MM.1S (cell line): ENCODE measurements at regions not wholly inside any gene's neighbourhood (a gene's known extent, or its start where the extent isn't known, plus 50 kb on each side); places are given as distances from the start of the nearest gene placed in this dataset.

ENCODE experiments used
- EZH2 ChIP-seq: fragments of 300-600 bp; sonication (generic); optimal IDR thresholded peaks from 2 replicates; pipeline ENCODE3; 2017; ENCODE audit warnings: low read depth, mild to moderate bottlenecking, antibody characterized with exemption, low read length, mixed read lengths
- EZH2phosphoT487 ChIP-seq: fragments of 300-600 bp; sonication (generic); IDR thresholded peaks from 2 replicates; pipeline ENCODE4 v1.6.1; 2018; ENCODE audit warnings: antibody characterized with exemption, low read length
- TF ChIP-seq, protein P1 (sequence below): fragments of 300-600 bp; sonication (generic); IDR thresholded peaks from 2 replicates; pipeline ENCODE4 v1.5.1; 2016; ENCODE audit warnings: antibody characterized with exemption, low read length, mixed read lengths

GRCh38 chr10:31124852-31125251, 93.2 kb upstream of the ZNF438 start:
- TF ChIP-seq EZH2phosphoT487 (no peak), EZH2 (no peak)
- TF ChIP-seq, protein P1, sequence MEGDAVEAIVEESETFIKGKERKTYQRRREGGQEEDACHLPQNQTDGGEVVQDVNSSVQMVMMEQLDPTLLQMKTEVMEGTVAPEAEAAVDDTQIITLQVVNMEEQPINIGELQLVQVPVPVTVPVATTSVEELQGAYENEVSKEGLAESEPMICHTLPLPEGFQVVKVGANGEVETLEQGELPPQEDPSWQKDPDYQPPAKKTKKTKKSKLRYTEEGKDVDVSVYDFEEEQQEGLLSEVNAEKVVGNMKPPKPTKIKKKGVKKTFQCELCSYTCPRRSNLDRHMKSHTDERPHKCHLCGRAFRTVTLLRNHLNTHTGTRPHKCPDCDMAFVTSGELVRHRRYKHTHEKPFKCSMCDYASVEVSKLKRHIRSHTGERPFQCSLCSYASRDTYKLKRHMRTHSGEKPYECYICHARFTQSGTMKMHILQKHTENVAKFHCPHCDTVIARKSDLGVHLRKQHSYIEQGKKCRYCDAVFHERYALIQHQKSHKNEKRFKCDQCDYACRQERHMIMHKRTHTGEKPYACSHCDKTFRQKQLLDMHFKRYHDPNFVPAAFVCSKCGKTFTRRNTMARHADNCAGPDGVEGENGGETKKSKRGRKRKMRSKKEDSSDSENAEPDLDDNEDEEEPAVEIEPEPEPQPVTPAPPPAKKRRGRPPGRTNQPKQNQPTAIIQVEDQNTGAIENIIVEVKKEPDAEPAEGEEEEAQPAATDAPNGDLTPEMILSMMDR = no peak
